Aorta (tissue), 5 donors: ENCODE measurements at regions not wholly inside any gene's neighbourhood (a gene's known extent, or its start where the extent isn't known, plus 50 kb on each side); places are given as distances from the start of the nearest gene placed in this dataset.

Experiments used
- ATAC-seq: fragments of 200-7000 bp; cut with Tn5 transposase; one replicate; pipeline ENCODE4 v1.9.1; 2022; ENCODE audit warnings: moderate library complexity; ENCODE audit not compliant: low FRiP score
- DNase-seq, 2 donors: peaks; one replicate each; pipeline ENCODE4 v3.0.0-alpha.2; 2020
- H3K27ac ChIP-seq, 2 donors: one replicate each; pipeline ENCODE4 v1.5.1; 2013; ENCODE audit warnings: low read length in 2 of 2, mild to moderate bottlenecking in 2 of 2, moderate library complexity in 2 of 2, control low read depth in 1 of 2, inconsistent platforms in 1 of 2, low read depth in 1 of 2
- H3K27me3 ChIP-seq, 2 donors: one replicate each; pipeline ENCODE4 v1.6.1; 2013; ENCODE audit warnings: control low read depth in 1 of 2, low read length in 1 of 2, mild to moderate bottlenecking in 1 of 2, moderate library complexity in 1 of 2; ENCODE audit not compliant: insufficient read depth in 2 of 2, control insufficient read depth in 1 of 2
- H3K36me3 ChIP-seq, 2 donors: one replicate each; pipeline ENCODE4 v1.6.1; 2013; ENCODE audit warnings: control low read depth in 1 of 2, low read length in 1 of 2, mild to moderate bottlenecking in 1 of 2; ENCODE audit not compliant: insufficient read depth in 2 of 2, control insufficient read depth in 1 of 2
- H3K4me1 ChIP-seq, 2 donors: one replicate each; pipeline ENCODE4 v1.6.1; 2013; ENCODE audit warnings: low read length in 2 of 2, control low read depth in 1 of 2, mild to moderate bottlenecking in 1 of 2, moderate library complexity in 1 of 2; ENCODE audit not compliant: insufficient read depth in 2 of 2, control insufficient read depth in 1 of 2
- H3K4me3 ChIP-seq, 2 donors: one replicate each; pipeline ENCODE4 v1.5.1; 2013; ENCODE audit warnings: low read length in 2 of 2, control low read depth in 1 of 2, mild to moderate bottlenecking in 1 of 2
- H3K9me3 ChIP-seq: one replicate; pipeline ENCODE4 v1.6.1; 2013; ENCODE audit warnings: mild to moderate bottlenecking, low read length; ENCODE audit not compliant: control insufficient read depth
- WGBS, 2 donors: extraction: QIAGEN DNeasy Blood & Tissue Kit; methylation state at CpG; one replicate each; pipeline ENCODE4 v1.1.7; 2013; 5-methylcytosine and 5-hydroxymethylcytosine counted together
- intact Hi-C, 2 donors: fragments of 100-400 bp; cut with DNase I; formaldehyde crosslinking; loops; one replicate each; pipeline versions ENCODE4 v1.14.2 to v1.15.0; 2022
- microRNA-seq, 2 donors: library from miRNA; unstranded; fragments of <30 nt; microRNA quantifications; one replicate each; pipeline ENCODE4 v1.2.0, GENCODE V29; 2020
- donor health status: healthy with polysubstance abuse.
- donor health status: Bipolar disorder and iron deficiency.
- donor health status: DM: no; HTN: no; CAD: no.
- donor health status: DM: no; HTN: no; CAD: no.
- donor health status: DM: yes; HTN: yes; CAD: no.

GRCh38 chr7:18440934-18441333 lies 54.6 kb upstream of the HDAC9 start:
- 70 to 72% methylated on average over 2 of the region's 2 CpGs for WGBS, 2 donors
- intact Hi-C loops = no loop called here
- Histone ChIP-seq H3K27ac (no peak overlapping the region), H3K27me3 (no peaks in the 10 kb centered on the region), H3K4me3 (no peak overlapping the region), H3K36me3 (no peaks in the 10 kb centered on the region), H3K9me3 (no peaks in the 10 kb centered on the region), H3K4me1 (peaks cover 0 to 2% of the 10 kb centered on the region in 2 donors)
- DNase-seq (no peak), ATAC-seq (no peak)

- Histone ChIP-seq H3K27ac (no peak overlapping the region), H3K9me3 (no peaks in the 10 kb centered on the region), H3K36me3 (no peaks in the 10 kb centered on the region), H3K27me3 (no peaks in the 10 kb centered on the region), H3K4me3 (no peak overlapping the region), H3K4me1 (peaks cover 0 to 5% of the 10 kb centered on the region in 2 donors)
- intact Hi-C loops = no loop called here
- ATAC-seq = no peak
- 91 to 93% methylated on average over 1 of the region's 1 CpG for WGBS, 2 donors
- no peak for DNase-seq
Observed at GRCh38 chr7:18444826-18445225, 50.7 kb upstream of the HDAC9 start.

GRCh38 chr7:18445483-18445882 lies 50.1 kb upstream of the HDAC9 start:
- Histone ChIP-seq H3K4me1 (peaks cover 0 to 5% of the 10 kb centered on the region in 2 donors), H3K36me3 (no peaks in the 10 kb centered on the region), H3K27ac (no peak overlapping the region), H3K4me3 (no peak overlapping the region), H3K9me3 (no peaks in the 10 kb centered on the region), H3K27me3 (no peaks in the 10 kb centered on the region)
- WGBS, 2 donors = 60 to 61% methylated on average over 3 of the region's 3 CpGs
- intact Hi-C loops = no loop called here
- ATAC-seq (no peak), DNase-seq (no peak)

Small RNAs in the stretch of these regions (microRNA-seq; reads per million reads assigned to microRNA genes)
- 0 reads per million in 2 donors for gene MIR1302-6
